Common myeloid progenitor, CD34-positive (primary cell): ENCODE measurements at regions not wholly inside any gene's neighbourhood (a gene's known extent, or its start where the extent isn't known, plus 50 kb on each side); places are given as distances from the start of the nearest gene placed in this dataset.

Experiments used
- CTCF ChIA-PET: fragments of 350-600 bp; sonication (Branson Sonifier 250); formaldehyde crosslinking; loops from one replicate; lab custom pipeline; 2021; ENCODE audit warnings: antibody characterized with exemption; lab: Charles Lee
- POLR2A ChIA-PET: fragments of 350-600 bp; sonication (Branson Sonifier 250); formaldehyde crosslinking; loops from one replicate; lab custom pipeline; 2021; ENCODE audit warnings: antibody characterized with exemption; lab: Charles Lee
- DNase-seq, 3 donors: peaks; one replicate each; pipeline versions ENCODE4 v3.0.0 to v3.0.0-alpha.2; 2013
- H3K27ac ChIP-seq, 2 experiments: 1 replicate in 1 of 2; 2 replicates in 1 of 2; pipeline ENCODE4 v1.7.0; 2013; ENCODE audit warnings: inconsistent platforms in 2 of 2, low read length in 2 of 2, mild to moderate bottlenecking in 2 of 2, low read depth in 1 of 2, moderate library complexity in 1 of 2; ENCODE audit not compliant: severe bottlenecking in 2 of 2, insufficient read depth in 1 of 2, poor library complexity in 1 of 2
- H3K27me3 ChIP-seq, 5 experiments: replicated peaks in 2 of 5; 1 replicate in 3 of 5; 2 replicates in 2 of 5; pipeline versions ENCODE4 v1.6.1 to v1.7.0; 2013; ENCODE audit warnings: low read length in 4 of 5, mild to moderate bottlenecking in 2 of 5, moderate library complexity in 2 of 5, inconsistent platforms in 1 of 5; ENCODE audit not compliant: insufficient read depth in 5 of 5, control insufficient read depth in 4 of 5
- H3K36me3 ChIP-seq, 4 experiments: 1 replicate in 2 of 4; 2 replicates in 2 of 4; pipeline versions ENCODE4 v1.6.1 to v1.7.0; 2013; ENCODE audit warnings: low read length in 3 of 4, control low read depth in 1 of 4, mild to moderate bottlenecking in 1 of 4; ENCODE audit not compliant: control insufficient read depth in 4 of 4, insufficient read depth in 4 of 4
- H3K4me1 ChIP-seq, 4 experiments: 1 replicate in 3 of 4; 2 replicates in 1 of 4; pipeline versions ENCODE4 v1.6.1 to v1.7.1; 2013; ENCODE audit warnings: low read length in 3 of 4, mild to moderate bottlenecking in 3 of 4, control low read depth in 1 of 4, inconsistent platforms in 1 of 4, moderate library complexity in 1 of 4; ENCODE audit not compliant: control insufficient read depth in 4 of 4, insufficient read depth in 4 of 4; ENCODE audit errors: control extremely low read depth in 1 of 4
- H3K4me3 ChIP-seq, 7 experiments: 1 replicate in 4 of 7; 2 replicates in 3 of 7; pipeline versions ENCODE4 v1.5.1 to v1.7.0; 2013; ENCODE audit warnings: mild to moderate bottlenecking in 7 of 7, low read length in 6 of 7, moderate library complexity in 6 of 7, inconsistent platforms in 2 of 7, low read depth in 2 of 7, control low read depth in 1 of 7; ENCODE audit not compliant: insufficient read depth in 4 of 7, control insufficient read depth in 1 of 7; ENCODE audit errors: extremely low read depth in 1 of 7
- H3K9me3 ChIP-seq, 5 experiments: 1 replicate in 4 of 5; 2 replicates in 1 of 5; pipeline versions ENCODE4 v1.6.1 to v1.7.1; 2013; ENCODE audit warnings: low read length in 4 of 5, mild to moderate bottlenecking in 2 of 5, inconsistent platforms in 1 of 5, low read depth in 1 of 5, moderate library complexity in 1 of 5; ENCODE audit not compliant: control insufficient read depth in 4 of 5, insufficient read depth in 2 of 5; ENCODE audit errors: control extremely low read depth in 1 of 5
- WGBS: methylation state at CpG from one replicate; pipeline ENCODE4 v1.1.5; 2013; ENCODE audit not compliant: insufficient coverage; 5-methylcytosine and 5-hydroxymethylcytosine counted together

GRCh38 chr3:41029356-41029755 is 169.9 kb upstream of the CTNNB1 start:
- no CpG with 5 or more reads among the region's 3 CpGs for WGBS
- POLR2A ChIA-PET, result no interaction called here
- Histone ChIP-seq H3K9me3 (no peaks in the 10 kb centered on the region), H3K27ac (no peak overlapping the region), H3K4me1 (peaks cover 0 to 2% (median 0%) of the 10 kb centered on the region in 4 experiments), H3K27me3 (peaks cover 0 to 2% (median 0%) of the 10 kb centered on the region in 5 experiments), H3K36me3 (no peaks in the 10 kb centered on the region), H3K4me3 (no peak overlapping the region)
- no peak for DNase-seq
- CTCF ChIA-PET, result no interaction called here

DNA sequence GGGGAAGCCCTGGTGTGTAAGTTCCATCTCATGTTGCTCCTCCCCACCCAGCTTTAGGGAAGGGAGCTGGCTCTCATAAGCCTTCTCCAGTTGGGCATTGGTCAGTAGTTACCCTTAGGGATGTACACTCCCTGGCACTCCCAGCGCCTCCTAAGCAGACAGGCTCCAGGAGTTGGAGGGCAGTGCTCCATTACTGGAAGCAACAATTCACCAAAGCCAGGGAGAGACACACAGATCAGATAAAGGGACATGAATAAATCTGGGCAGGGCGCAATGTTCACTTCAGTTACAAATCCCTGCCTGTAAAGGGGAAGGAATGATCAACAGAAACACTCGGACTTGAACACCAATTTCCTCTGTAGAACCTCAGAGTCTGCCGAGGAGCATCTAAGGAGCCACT is 169.1 kb upstream of the CTNNB1 start:
- Histone ChIP-seq H3K27me3 (peaks cover 0 to 2% (median 0%) of the 10 kb centered on the region in 5 experiments), H3K36me3 (no peaks in the 10 kb centered on the region), H3K4me1 (peaks cover 0 to 2% (median 0%) of the 10 kb centered on the region in 4 experiments), H3K4me3 (no peak overlapping the region), H3K9me3 (no peaks in the 10 kb centered on the region), H3K27ac (no peak overlapping the region)
- ChIA-PET CTCF (no interaction called here), POLR2A (no interaction called here)
- 81% methylated on average over 3 of the region's 4 CpGs for WGBS
- no peak for DNase-seq

DNA sequence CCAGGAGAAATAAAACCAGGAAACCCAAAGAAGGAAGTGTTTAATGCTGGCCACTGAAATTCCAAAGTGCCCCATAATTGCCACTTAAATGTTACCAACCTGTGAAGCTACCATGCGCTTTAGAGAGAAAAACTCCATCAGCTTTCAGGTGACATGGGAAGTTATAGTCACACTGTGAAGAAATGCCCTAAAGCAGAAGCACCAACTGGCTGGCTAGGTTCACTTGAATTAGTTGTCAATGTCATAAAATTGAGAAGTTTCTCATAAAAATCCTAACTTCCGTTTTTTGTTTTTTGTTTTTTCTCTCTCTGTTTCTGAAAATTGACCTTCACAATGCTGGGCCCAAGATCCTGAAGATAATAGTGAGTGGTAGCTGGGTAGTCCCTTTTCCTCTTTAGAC is 167.9 kb upstream of the CTNNB1 start:
- no peak overlapping the region for H3K4me3 ChIP-seq
- POLR2A ChIA-PET, result no interaction called here

GRCh38 chr3:41033956-41034519 is 165.3 kb upstream of the CTNNB1 start:
- ChIA-PET POLR2A (interaction anchor here (0.8 kb wide), 1 partner anchor 63 kb away, joined by 3 read pairs; no protein-coding TSS in a partner anchor), CTCF (no interaction called here)
- no peak for DNase-seq
- Histone ChIP-seq H3K27me3 (peaks cover 0 to 2% (median 0%) of the 10 kb centered on the region in 5 experiments), H3K4me3 (no peak overlapping the region), H3K27ac (no peak overlapping the region), H3K4me1 (peaks cover 0 to 2% (median 0%) of the 10 kb centered on the region in 4 experiments), H3K36me3 (no peaks in the 10 kb centered on the region), H3K9me3 (no peaks in the 10 kb centered on the region)
- WGBS, result 80% methylated on average over 1 of the region's 3 CpGs

More for the DNA sequence above, 167.9 kb upstream of the CTNNB1 start:
- CTCF ChIA-PET, result interaction anchor here (1.2 kb wide), 1 partner anchor 450 kb away, joined by 3 read pairs; no protein-coding TSS in a partner anchor
- WGBS, result 67% methylated on average over 1 of the region's 2 CpGs
- DNase-seq, result peak in 2 of 3 donors; percentile 11 to 12
- peaks cover 0 to 2% (median 0%) of the 10 kb centered on the region in 5 experiments for H3K27me3 ChIP-seq
- no peaks in the 10 kb centered on the region for H3K36me3 ChIP-seq
- H3K27ac ChIP-seq, result no peak overlapping the region
- H3K4me1 ChIP-seq, result peaks cover 0 to 2% (median 0%) of the 10 kb centered on the region in 4 experiments
- H3K9me3 ChIP-seq, result no peaks in the 10 kb centered on the region

DNA sequence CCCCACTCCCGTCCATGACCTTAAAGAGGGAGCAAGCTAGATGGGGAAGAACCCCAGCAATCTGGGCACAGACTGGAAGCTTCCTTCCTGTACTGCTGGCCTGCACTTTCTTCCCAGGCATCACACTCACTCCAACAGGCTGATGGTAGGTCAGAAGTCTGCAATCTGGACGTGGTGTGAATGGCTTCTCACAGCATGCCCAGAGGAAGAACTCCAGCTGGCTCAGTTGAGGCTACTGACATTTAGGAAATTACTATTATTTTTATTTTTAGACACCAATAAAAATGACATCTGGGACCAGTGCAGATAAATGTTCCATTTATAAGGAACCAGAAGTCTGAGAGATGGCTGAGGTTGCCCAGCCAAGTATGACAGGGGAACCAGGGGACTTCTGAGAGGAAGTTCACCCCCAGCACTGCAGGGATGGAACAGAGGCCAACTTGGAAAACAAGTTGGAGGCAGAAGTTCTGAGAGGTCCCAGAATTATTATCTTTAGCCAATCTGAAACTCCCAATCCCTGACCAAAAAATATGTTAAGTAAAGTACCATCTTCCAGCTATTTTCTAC is 163.8 kb upstream of the CTNNB1 start:
- ChIA-PET CTCF (no interaction called here), POLR2A (interaction anchor here (0.6 kb wide), 1 partner anchor 235 kb away, joined by 3 read pairs; no protein-coding TSS in a partner anchor)
- H3K27me3 ChIP-seq, result peaks cover 0 to 2% (median 0%) of the 10 kb centered on the region in 5 experiments
- DNase-seq, result no peak
- no CpG with 5 or more reads among the region's 2 CpGs for WGBS
- H3K36me3 ChIP-seq, result no peaks in the 10 kb centered on the region
- H3K4me3 ChIP-seq, result no peak overlapping the region
- H3K27ac ChIP-seq, result no peak overlapping the region
- peaks cover 0 to 2% (median 0%) of the 10 kb centered on the region in 4 experiments for H3K4me1 ChIP-seq
- no peaks in the 10 kb centered on the region for H3K9me3 ChIP-seq

DNA sequence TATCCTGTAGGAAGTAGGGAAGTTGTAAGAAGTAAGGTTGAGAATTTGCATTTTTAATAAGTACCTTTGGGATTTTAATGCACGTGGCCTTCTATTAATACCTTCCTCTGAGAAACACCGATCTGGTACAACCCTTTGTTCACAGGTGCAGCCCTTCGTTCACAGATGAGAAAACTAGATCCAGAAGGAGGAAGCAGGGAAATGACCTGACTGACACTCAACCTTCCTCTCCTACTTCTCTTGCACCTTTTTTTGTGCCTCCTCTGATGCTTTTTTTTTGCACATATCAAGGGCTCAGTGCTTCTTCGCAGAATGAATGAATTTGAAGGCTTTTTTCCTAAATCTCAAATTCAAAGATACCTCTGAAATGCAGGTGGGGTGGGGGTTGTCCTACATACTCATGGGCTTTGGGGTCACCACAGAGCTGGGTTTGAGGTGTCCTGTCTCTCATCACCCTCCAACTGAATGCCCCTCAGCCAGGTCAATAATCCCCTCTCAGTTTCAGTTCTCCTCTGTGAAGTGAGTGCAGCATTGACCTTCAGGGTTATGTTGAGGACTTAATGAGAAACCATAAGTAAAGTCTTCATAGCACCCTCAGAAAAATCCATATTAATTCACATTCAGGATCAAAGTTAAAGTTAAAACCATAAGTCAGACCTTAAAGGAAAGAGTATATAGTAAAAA is 161.5 kb upstream of the CTNNB1 start:
- Histone ChIP-seq H3K27ac (no peak overlapping the region), H3K36me3 (no peaks in the 10 kb centered on the region), H3K27me3 (peaks cover 0 to 2% (median 0%) of the 10 kb centered on the region in 5 experiments), H3K4me3 (no peak overlapping the region), H3K9me3 (no peaks in the 10 kb centered on the region), H3K4me1 (no peaks in the 10 kb centered on the region)
- WGBS, result 96% methylated on average over 2 of the region's 4 CpGs
- POLR2A ChIA-PET, result no interaction called here
- DNase-seq, result no peak
- CTCF ChIA-PET, result no interaction called here

- Histone ChIP-seq H3K27me3 (no peaks in the 10 kb centered on the region), H3K4me1 (no peaks in the 10 kb centered on the region), H3K4me3 (no peak overlapping the region), H3K36me3 (no peaks in the 10 kb centered on the region), H3K27ac (no peak overlapping the region), H3K9me3 (no peaks in the 10 kb centered on the region)
- ChIA-PET CTCF (no interaction called here), POLR2A (no interaction called here)
- no peak for DNase-seq
- WGBS, result 71% methylated on average over 1 of the region's 2 CpGs
These were observed 159.0 kb upstream of the CTNNB1 start for GRCh38 chr3:41040256-41040655.
